ENCODE measurements at regions not wholly inside any gene's neighbourhood (a gene's known extent, or its start where the extent isn't known, plus 50 kb on each side); places are given as distances from the start of the nearest gene placed in this dataset.

GRCh38 chr20:41784209-41784958 lies 166.2 kb upstream of the CHD6 start:
- no peaks in the 10 kb centered on the region for H3K36me3 ChIP-seq (ENCODE audit: low read depth)
- TF ChIP-seq EZH2 (IDR thresholded peaks at IDR 0.05; ENCODE audit: insufficient read depth, poor library complexity, severe bottlenecking) = no peak
- no peaks in the 10 kb centered on the region for H3K9me3 ChIP-seq (ENCODE audit: low read depth)
- H3K4me3 ChIP-seq = no peak overlapping the region
- no peak for DNase-seq
- H3K4me2 ChIP-seq (ENCODE audit: unreplicated experiment) = no peak overlapping the region
- no peak overlapping the region for H2AFZ ChIP-seq
- H3K9me2 ChIP-seq (ENCODE audit: insufficient read depth) = no peaks in the 10 kb centered on the region
- 1 to 2% methylated on average over 5 of the region's 5 CpGs for WGBS, 2 experiments (ENCODE audit: low coverage in 1 of 2, low lambda C conversion rate in 2 of 2, missing lambda C conversion rate in 2 of 2)
- no peaks in the 10 kb centered on the region for H3F3A ChIP-seq (ENCODE audit: insufficient read depth)
- no peaks in the 10 kb centered on the region for H4K20me1 ChIP-seq (ENCODE audit: insufficient read depth)
- H3K79me2 ChIP-seq (ENCODE audit: insufficient read depth) = no peaks in the 10 kb centered on the region
- no peaks in the 10 kb centered on the region for H3K27me3 ChIP-seq (replicated peaks; ENCODE audit: insufficient read depth)
- in situ Hi-C loops (cut with MboI) = no loop called here
- no peaks in the 10 kb centered on the region for H3K4me1 ChIP-seq (ENCODE audit: insufficient read depth)
- no peak overlapping the region for H3K9ac ChIP-seq
- H3K27ac ChIP-seq = no peak overlapping the region

GRCh38 chr20:41783423-41784208 lies 165.4 kb upstream of the CHD6 start:
- H4K20me1 ChIP-seq (ENCODE audit: insufficient read depth) = no peaks in the 10 kb centered on the region
- no peaks in the 10 kb centered on the region for H3K9me2 ChIP-seq (ENCODE audit: insufficient read depth)
- in situ Hi-C loops (cut with MboI) = no loop called here
- no peaks in the 10 kb centered on the region for H3K36me3 ChIP-seq (ENCODE audit: low read depth)
- no peak overlapping the region for H2AFZ ChIP-seq
- H3K4me2 ChIP-seq (ENCODE audit: unreplicated experiment) = no peak overlapping the region
- no peaks in the 10 kb centered on the region for H3K79me2 ChIP-seq (ENCODE audit: insufficient read depth)
- H3K9me3 ChIP-seq (ENCODE audit: low read depth) = no peaks in the 10 kb centered on the region
- H3K4me1 ChIP-seq (ENCODE audit: insufficient read depth) = no peaks in the 10 kb centered on the region
- H3K27me3 ChIP-seq (replicated peaks; ENCODE audit: insufficient read depth) = no peaks in the 10 kb centered on the region
- no peak overlapping the region for H3K27ac ChIP-seq
- TF ChIP-seq EZH2 (IDR thresholded peaks at IDR 0.05; ENCODE audit: insufficient read depth, poor library complexity, severe bottlenecking) = no peak
- TF ChIP-seq EZH2phosphoT487 (IDR thresholded peaks at IDR 0.05; ENCODE audit: insufficient read depth, low read depth) = no peak
- no peak overlapping the region for H3K9ac ChIP-seq
- no peak overlapping the region for H3K4me3 ChIP-seq
- H3F3A ChIP-seq (ENCODE audit: insufficient read depth) = no peaks in the 10 kb centered on the region
- no peak for DNase-seq
- WGBS, 2 experiments (ENCODE audit: low coverage in 1 of 2, low lambda C conversion rate in 2 of 2, missing lambda C conversion rate in 2 of 2) = 5 to 9% methylated on average over 7 of the region's 7 CpGs

DNA sequence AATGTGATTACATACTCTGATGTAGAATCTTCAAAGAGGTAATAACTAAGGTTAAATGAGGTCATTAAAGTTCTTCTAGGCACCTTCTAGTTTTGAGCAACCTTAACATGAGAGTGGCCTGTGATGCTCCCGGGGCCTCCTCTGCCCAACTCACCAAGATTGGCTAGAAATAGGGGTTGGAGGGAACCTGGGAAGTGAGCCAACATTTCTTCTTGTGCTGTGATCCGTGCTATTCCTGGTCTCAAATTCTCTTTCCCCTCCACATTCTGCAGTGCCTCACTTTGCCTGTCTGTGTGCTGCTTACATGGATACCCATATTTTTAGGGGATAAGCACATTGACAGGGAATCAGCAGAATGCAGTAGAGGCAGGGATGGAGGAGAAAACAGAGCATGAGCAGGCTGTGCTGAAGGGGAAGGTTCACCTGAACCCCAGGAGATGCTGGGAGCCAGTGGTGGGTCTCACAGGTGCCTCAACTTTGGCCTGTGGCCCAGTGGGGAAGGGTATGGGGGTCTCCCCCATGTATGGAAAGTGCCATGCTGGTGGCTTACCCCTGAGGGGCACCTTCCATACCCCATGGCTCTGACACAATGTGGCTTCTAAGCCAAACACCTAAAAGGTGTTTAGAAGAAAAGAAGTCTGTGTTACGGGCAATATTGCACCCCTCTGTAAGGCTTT lies 164.7 kb upstream of the CHD6 start:
- no peaks in the 10 kb centered on the region for H3K27me3 ChIP-seq (replicated peaks; ENCODE audit: insufficient read depth)
- TF ChIP-seq EZH2phosphoT487 (IDR thresholded peaks at IDR 0.05; ENCODE audit: insufficient read depth, low read depth) (no peak), EZH2 (IDR thresholded peaks at IDR 0.05; ENCODE audit: insufficient read depth, poor library complexity, severe bottlenecking) (no peak)
- H3K9me2 ChIP-seq (ENCODE audit: insufficient read depth) = no peaks in the 10 kb centered on the region
- no peaks in the 10 kb centered on the region for H3K4me1 ChIP-seq (ENCODE audit: insufficient read depth)
- no peaks in the 10 kb centered on the region for H3K36me3 ChIP-seq (ENCODE audit: low read depth)
- no peaks in the 10 kb centered on the region for H4K20me1 ChIP-seq (ENCODE audit: insufficient read depth)
- no peaks in the 10 kb centered on the region for H3K79me2 ChIP-seq (ENCODE audit: insufficient read depth)
- WGBS, 2 experiments (ENCODE audit: low coverage in 1 of 2, low lambda C conversion rate in 2 of 2, missing lambda C conversion rate in 2 of 2) = 11 to 16% methylated on average over 3 of the region's 3 CpGs
- no peak overlapping the region for H3K27ac ChIP-seq
- H2AFZ ChIP-seq = no peak overlapping the region
- no peaks in the 10 kb centered on the region for H3K9me3 ChIP-seq (ENCODE audit: low read depth)
- in situ Hi-C loops (cut with MboI) = no loop called here
- H3K4me2 ChIP-seq (ENCODE audit: unreplicated experiment) = no peak overlapping the region
- no peak overlapping the region for H3K9ac ChIP-seq
- DNase-seq = no peak
- H3K4me3 ChIP-seq = no peak overlapping the region
- H3F3A ChIP-seq (ENCODE audit: insufficient read depth) = no peaks in the 10 kb centered on the region

GRCh38 chr20:41782255-41782654 lies 164.1 kb upstream of the CHD6 start:
- DNase-seq = no peak
- in situ Hi-C loops (cut with MboI) = no loop called here
- H3K4me1 ChIP-seq (ENCODE audit: insufficient read depth) = no peaks in the 10 kb centered on the region

More at GRCh38 chr20:41782255-41782654, 164.1 kb upstream of the CHD6 start:
- H3K27ac ChIP-seq = no peak overlapping the region
- no peaks in the 10 kb centered on the region for H3K36me3 ChIP-seq (ENCODE audit: low read depth)
- H3K27me3 ChIP-seq (replicated peaks; ENCODE audit: insufficient read depth) = no peaks in the 10 kb centered on the region
- no peak overlapping the region for H3K4me3 ChIP-seq
- no peaks in the 10 kb centered on the region for H4K20me1 ChIP-seq (ENCODE audit: insufficient read depth)
- no peaks in the 10 kb centered on the region for H3K9me2 ChIP-seq (ENCODE audit: insufficient read depth)
- no peaks in the 10 kb centered on the region for H3F3A ChIP-seq (ENCODE audit: insufficient read depth)
- WGBS, 2 experiments (ENCODE audit: low coverage in 1 of 2, low lambda C conversion rate in 2 of 2, missing lambda C conversion rate in 2 of 2) = 11 to 22% methylated on average over 3 of the region's 3 CpGs
- H2AFZ ChIP-seq = no peak overlapping the region
- no peak for TF ChIP-seq EZH2phosphoT487 (IDR thresholded peaks at IDR 0.05; ENCODE audit: insufficient read depth, low read depth)
- no peak for TF ChIP-seq EZH2 (IDR thresholded peaks at IDR 0.05; ENCODE audit: insufficient read depth, poor library complexity, severe bottlenecking)
- H3K79me2 ChIP-seq (ENCODE audit: insufficient read depth) = no peaks in the 10 kb centered on the region
- H3K9me3 ChIP-seq (ENCODE audit: low read depth) = no peaks in the 10 kb centered on the region
- no peak overlapping the region for H3K4me2 ChIP-seq (ENCODE audit: unreplicated experiment)
- no peak overlapping the region for H3K9ac ChIP-seq
